COR-L47 (cell line): ENCODE measurements at regions not wholly inside any gene's neighbourhood (a gene's known extent, or its start where the extent isn't known, plus 50 kb on each side); places are given as distances from the start of the nearest gene placed in this dataset.

Experiments used
- DNase-seq: peaks from one replicate; lab custom pipeline; 2025; lab: John Stamatoyannopoulos, UW

DNA sequence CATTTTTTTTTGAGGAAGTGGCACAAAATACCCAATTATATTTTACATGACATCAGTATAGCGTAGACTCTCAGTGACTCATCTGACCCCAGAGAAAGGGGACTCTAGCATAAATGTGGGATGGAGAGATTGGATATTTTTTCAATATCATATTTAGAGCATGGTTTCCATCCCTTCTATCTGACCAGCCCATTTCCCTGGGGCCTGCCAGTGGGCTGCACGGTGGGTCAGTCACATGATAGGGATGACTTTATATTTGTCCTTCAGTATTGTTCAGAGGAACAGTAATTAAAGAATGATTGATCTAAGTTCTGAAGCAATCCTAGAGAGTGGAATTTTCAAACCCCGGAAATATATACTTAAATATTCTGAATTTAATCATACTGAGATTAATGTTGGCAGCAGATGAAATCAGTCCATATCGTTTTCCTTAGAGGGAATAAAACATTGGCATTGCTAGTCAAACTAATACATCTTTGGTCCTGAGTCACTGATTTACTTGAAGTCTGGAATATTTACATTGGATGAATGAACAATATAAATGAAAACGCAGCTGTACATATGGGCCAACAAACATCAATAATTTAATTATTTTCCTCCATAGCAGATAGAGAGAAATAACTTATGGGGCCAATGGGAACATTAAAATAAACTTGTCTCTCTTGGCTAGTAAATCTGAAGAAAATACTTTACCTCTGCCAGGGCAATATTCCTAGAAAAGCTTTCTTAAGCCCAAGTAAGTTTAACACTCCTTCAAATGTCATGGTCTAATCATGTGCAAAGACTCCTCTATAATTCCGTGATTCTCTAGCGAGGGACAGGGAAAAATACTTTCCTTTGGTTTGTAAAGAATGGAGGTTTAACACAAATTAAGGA, 563.6 kb upstream of the PKDCC start:
- no peak for DNase-seq

DNA sequence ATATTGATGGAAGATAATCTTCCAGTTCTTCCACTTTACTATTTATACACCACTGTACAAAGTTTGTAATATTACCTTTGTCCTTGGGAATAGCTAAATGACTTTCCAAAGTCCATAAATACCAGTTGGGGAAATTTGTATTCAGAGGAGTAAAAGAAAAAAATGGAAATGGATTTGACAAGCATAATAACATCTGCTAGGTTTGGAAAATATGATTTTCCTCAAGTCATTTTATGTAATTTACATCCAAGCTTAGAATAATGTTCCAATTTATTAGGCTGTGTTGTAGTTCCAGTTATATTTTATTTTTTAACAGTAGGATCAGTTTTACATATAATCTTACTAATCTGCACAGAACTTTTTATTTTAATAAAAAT, 563.0 kb upstream of the PKDCC start:
- DNase-seq: no peak

GRCh38 chr2:41486948-41487347, 560.9 kb upstream of the PKDCC start:
- DNase-seq: no peak

DNA sequence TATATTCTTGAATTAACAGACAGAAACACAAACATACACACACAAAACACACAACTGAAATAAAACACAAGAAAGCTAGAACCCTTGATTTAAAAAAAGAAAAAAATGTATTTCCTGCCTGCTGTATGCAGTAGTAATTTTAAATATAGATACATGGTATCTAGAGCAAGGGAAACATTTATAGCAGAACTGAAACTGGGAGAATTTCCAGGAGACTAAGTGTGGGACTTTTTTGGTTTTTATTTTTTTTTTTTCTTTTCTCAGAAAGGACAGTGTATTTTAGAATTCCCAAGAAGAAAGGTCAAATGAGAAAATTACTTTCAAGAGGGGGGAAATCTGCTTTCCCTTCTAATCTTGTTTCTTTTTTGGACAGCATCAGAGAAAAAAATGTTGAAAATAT, 558.9 kb upstream of the PKDCC start:
- no peak for DNase-seq

- DNase-seq: no peak
These were observed 558.2 kb upstream of the PKDCC start for GRCh38 chr2:41489638-41490037.

DNA sequence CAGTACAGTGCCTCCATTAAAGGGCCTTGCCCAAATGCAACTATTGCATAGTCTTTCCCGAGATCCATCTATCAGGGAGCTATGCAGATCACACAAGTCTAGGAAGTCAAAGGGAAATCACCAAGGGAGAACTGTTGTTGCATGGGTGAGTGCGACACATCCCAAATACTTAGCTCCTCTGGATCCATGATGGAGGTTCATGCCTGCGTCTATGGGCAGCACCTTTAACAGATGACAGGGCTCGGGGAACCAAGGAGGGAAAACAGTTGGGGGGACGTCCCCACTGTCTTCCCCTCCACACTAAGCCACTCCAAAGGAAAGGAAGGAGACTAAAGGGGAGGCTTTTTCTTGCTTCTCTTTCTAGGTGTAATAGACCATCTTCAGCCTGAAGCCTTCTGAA, 552.8 kb upstream of the PKDCC start:
- DNase-seq: peak; percentile 10

- no peak for DNase-seq
These were observed 550.9 kb upstream of the PKDCC start for GRCh38 chr2:41496908-41497307.

GRCh38 chr2:41498781-41499180, 549.0 kb upstream of the PKDCC start:
- no peak for DNase-seq

- no peak for DNase-seq
These were observed 546.9 kb upstream of the PKDCC start for GRCh38 chr2:41500895-41501294.

DNA sequence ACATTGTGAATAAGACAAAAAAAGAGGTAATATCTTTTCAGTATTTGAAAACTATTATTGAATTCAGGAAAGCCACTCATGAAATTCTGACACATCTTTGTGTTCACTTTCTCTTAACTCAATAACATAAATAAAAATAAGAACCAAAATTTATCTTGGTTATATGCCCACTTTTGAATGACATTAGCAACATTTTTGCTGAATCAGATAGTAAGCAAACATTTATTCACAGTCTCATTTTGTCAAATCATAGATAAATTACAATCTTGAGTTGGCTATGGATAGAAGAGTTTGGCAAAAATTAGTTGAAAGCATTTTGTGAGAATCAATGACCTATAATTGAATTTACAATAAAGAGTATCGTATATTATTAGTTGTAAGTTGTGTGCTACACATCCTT, 545.1 kb upstream of the PKDCC start:
- no peak for DNase-seq

- no peak for DNase-seq
These were observed 543.3 kb upstream of the PKDCC start for GRCh38 chr2:41504532-41504931.

- DNase-seq: no peak
These were observed 537.7 kb upstream of the PKDCC start for GRCh38 chr2:41510108-41510507.

DNA sequence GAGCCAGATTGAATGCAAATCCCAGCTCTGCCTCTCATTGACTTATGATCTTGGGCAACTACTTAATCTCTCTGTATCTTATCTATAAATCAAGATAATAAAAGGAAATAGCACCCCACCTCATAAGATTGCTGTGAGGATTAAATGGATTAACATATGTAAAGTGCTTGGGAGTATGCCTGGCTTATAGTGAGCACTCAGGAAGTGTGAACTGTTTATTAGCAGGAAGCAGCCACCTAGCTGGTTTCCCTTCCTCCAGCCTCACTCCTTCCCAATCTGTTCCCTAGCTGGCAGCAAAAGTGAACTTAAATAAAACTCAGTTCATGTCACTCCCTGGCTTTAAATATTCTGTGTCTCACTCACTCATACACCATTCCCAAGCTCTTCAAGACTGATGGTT, 526.6 kb upstream of the PKDCC start:
- no peak for DNase-seq

DNA sequence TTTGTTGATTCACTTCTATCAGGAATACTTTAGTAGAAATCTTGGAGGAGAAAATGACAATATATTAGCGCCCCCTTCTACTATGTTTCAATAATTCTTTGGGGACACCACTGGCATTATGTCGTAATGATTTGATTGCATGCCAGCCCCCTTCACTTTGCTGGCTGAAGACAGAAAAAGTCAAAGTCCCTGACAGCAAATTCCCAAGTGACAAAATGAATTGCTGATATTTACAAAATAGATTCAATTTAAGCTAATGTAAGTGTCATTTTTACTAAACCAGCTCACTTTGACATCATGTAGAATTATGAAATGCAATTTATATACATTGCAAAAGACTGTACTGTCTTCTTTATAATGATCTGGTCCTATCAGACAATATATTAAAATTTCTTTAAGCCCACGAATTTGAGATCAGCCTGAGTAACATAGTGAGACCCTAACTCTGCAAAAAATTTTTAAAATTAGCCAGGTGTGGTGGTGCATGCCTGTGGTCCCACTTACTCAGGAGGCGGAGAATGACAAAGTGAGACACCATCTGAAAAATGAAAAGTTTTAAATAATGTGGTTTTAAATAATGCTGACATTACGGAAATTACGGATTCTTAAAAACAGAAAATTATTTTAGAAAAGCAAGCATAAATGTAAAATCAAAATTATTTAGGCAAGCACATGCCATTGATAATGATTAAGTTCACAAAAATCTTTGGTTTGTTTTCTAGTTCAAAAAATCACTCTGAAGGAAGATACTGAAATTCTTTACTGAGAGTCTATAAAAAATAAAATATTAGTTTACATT, 520.1 kb upstream of the PKDCC start:
- no peak for DNase-seq

DNA sequence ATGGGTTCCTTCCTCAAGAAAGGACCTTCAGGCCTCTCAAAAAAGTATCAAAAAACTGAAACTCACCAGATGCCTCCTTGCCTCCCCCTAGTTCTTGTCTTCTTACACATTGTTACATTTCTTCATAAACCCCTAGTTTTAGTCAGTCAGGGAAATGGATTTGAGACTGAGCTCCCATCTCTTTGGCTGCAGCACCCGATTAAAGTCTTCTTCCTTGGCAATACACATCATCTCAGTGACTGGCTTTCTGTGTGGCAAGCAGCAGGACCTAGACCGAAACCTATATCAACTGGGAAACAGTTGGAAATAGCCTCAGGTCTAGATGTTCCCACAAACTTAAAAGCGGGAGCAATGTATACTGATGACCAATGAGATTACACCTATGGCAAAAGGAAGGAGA, 512.2 kb upstream of the PKDCC start:
- DNase-seq: no peak

DNA sequence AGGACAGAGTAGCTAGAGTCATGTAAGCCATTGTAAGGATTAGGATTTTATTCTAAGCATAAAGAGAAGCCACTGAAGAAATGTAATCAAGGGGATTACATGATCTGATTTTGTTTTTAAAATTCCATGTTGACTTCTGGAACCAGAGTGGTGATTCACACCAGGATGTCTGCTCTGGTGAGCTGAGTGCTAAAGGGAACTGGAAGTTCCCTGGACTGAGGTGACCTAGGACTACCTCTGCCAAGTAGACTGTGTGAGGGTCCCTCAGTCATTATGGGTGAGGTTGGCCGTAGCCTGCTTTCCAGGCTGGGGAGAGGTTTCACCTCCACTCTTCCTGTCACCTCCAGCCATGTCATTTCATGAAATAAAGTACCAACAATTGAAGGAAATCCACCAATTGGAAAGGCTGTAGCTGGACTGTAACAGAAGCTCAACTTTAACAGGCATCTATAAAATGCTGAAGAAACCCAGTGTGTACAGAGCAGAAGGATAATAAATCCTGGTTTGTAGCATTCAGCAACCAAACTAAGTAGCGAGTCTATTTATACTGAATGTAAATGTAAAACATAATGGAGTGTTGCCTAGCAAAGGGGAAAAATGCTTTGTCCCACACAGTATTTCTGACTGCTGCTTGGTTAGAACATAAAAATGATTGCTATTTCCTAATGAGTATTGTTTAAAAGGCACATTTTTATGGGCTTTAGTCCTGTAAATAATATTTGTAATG, 507.4 kb upstream of the PKDCC start:
- DNase-seq: no peak

DNA sequence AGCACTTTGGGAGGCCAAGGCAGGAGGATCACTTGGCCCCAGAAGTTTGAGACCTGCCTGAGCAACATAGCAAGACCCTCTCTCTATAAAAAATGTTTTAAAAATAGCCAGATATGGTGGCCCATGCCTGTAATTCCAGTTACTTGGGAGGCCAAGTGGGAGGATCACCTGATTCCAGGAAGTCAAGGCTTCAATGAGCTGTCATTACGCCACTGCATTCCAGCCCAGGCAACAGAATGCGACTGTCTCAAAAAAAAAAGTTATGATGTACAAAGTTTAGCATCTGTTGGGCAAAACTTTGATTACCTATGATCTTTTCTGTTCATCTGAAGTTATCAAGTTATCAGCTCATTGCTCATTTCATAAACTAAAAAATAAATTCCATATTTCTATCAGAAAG, 504.1 kb upstream of the PKDCC start:
- no peak for DNase-seq

DNA sequence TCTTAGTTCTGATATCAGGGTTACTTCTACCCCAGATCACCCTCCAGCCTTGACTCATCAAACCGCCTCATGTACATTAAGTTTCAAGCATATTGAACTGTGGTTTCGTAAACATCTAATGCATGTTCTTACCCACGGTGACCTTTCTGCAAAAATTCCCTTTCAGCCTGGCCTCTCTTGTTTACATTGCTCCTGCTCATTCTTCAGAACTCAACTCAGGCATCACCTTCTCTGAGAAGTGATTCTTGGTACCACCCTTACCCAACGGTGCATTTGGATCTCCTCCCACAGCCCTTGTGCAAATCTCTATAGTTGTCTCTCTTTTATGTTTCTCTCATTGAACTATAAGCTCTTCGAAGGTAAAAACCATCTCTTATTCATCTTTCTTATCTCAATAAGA, 503.1 kb upstream of the PKDCC start:
- no peak for DNase-seq

GRCh38 chr2:41546031-41546430, 501.8 kb upstream of the PKDCC start:
- no peak for DNase-seq

DNA sequence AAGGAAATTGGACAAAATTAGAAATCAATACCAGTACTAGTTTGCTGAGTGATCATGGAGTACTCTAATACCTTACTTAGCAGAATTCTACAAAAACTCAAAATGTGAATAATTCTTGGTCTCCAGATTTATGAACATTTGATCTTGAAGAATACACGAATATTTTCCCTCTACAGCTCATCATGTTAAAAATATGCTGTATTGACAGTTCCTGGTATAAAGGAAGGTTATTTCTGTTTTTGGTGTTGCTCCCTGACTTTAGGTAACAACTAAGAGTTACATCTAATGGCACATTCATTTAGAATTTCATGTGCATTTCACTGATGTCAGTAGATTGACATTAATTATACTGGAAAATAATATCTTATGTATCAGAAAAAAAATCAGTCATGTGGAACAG, 479.2 kb upstream of the PKDCC start:
- DNase-seq: no peak

DNA sequence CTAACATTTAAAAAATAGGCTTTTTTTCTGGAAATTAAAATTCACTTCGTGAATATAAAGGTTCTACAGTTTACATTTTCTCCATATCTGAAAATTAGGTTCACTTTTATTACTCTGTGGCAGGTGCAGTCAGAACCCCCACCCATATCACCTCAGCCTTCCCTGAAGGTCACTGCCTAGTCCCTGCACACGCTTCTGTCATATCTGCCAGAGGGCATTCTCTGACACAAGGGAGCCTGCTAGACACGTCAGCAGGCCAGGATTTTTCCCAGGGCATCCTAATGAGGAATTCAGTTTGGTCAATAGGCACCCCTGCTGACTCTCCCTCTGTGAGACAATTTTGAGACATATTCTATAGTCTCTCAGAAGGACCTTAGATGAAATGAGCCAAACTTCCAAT, 475.7 kb upstream of the PKDCC start:
- DNase-seq: no peak

DNA sequence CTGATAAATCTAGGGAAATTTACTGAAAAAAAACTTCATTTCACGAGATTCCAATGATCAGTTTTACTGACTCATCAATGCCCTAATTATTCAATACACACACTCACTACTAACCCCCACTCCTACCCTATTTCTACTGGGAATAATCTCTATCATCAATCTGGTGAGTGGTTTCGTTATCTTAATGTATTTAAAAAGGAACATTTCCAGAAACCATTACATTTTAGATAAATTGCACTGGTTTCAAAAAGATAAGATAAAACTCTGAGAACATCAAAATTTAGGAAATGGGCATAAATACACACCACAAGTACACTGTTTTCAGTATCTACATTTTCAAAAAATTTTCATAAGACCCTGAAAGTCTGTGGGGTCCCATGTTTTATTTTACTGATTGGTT, 471.4 kb upstream of the PKDCC start:
- DNase-seq: no peak

DNA sequence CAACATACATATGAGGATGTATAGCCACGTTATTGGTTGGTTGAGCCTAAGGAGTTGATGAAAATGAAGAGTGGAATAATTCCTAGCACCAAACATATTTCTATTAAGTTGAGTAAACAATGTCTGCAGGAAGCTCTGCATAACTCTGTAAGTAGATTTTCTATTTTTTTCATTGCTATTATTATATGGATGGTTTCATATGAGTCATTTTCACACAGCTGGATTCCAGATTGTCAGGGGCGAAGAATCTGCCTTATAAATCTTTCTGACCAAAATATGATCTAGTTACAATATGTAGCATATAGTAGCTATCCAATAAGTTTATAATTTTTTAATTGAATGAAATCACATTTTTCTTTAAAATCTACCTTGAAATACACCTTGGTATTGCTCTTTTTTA, 468.0 kb upstream of the PKDCC start:
- DNase-seq: no peak
